Stimulated activated effector memory CD8-positive, alpha-beta T cell treated with anti-CD3 and anti-CD28 coated beads, Interleukin-12 subunit alpha, Interleukin-12 subunit beta, amount 100 ng/mL, for 72 hours (primary cell): ENCODE measurements at regions not wholly inside any gene's neighbourhood (a gene's known extent, or its start where the extent isn't known, plus 50 kb on each side); places are given as distances from the start of the nearest gene placed in this dataset.
A peak's percentile ranks its signal among the peaks of the same experiment; 100 is the strongest.

Experiments
- ATAC-seq: fragments of 150-1000 bp; cut with Tn5 transposase; 2 replicates; pipeline ENCODE4 v1.10.0; 2021
- DNase-seq, 2 donors: peaks; one replicate each; pipeline ENCODE4 v3.0.0; 2021 to 2022; ENCODE audit warnings: low spot score in 2 of 2
- H3K27ac Mint-ChIP-seq: one replicate; pipeline ENCODE4 v1.8.0; 2022; ENCODE audit warnings: mild to moderate bottlenecking, mixed read lengths
- H3K36me3 Mint-ChIP-seq: one replicate; pipeline ENCODE4 v1.8.0; 2022; ENCODE audit warnings: mild to moderate bottlenecking, mixed read lengths
- H3K4me1 Mint-ChIP-seq: one replicate; pipeline ENCODE4 v1.8.0; 2022; ENCODE audit warnings: mixed read lengths
- H3K4me3 Mint-ChIP-seq: one replicate; pipeline ENCODE4 v1.8.0; 2022; ENCODE audit warnings: mild to moderate bottlenecking, mixed read lengths
- H3K9me3 Mint-ChIP-seq: one replicate; pipeline ENCODE4 v1.8.0; 2022; ENCODE audit warnings: mixed read lengths

- no peaks in the 10 kb centered on the region for H3K36me3 Mint-ChIP-seq
- H3K4me3 Mint-ChIP-seq: no peak overlapping the region
- no peak overlapping the region for H3K27ac Mint-ChIP-seq
- no peaks in the 10 kb centered on the region for H3K4me1 Mint-ChIP-seq
- ATAC-seq (no peak), DNase-seq (no peak)
- no peaks in the 10 kb centered on the region for H3K9me3 Mint-ChIP-seq
Observed at GRCh38 chr3:115488409-115488808, 134.9 kb upstream of the GAP43 start.

DNA sequence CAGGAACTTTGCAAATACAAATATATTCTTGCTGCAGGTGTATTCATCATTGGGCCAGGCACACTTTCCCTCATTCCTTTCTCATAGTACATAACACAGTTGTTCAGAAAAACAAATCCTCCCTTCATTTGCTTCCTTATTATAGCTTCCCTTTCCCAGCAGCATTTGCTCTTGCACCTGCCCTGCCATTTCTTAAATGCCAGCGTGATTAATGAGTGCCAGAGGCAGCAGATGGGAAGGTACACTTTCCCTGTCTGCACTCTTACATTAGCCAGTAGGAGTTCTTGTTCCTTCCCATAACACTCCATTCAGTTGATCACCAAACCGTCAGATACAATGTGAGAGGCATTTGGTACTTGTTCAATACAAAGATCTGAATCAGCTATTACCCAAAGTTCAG lies 128.5 kb upstream of the GAP43 start:
- ATAC-seq: no peak
- no peak overlapping the region for H3K4me3 Mint-ChIP-seq
- H3K36me3 Mint-ChIP-seq: no peaks in the 10 kb centered on the region
- no peak for DNase-seq
- no peaks in the 10 kb centered on the region for H3K9me3 Mint-ChIP-seq
- H3K4me1 Mint-ChIP-seq: no peaks in the 10 kb centered on the region
- H3K27ac Mint-ChIP-seq: no peak overlapping the region

- Mint-ChIP-seq H3K4me3 (no peak overlapping the region), H3K27ac (no peak overlapping the region), H3K36me3 (no peaks in the 10 kb centered on the region), H3K4me1 (no peaks in the 10 kb centered on the region), H3K9me3 (no peaks in the 10 kb centered on the region)
- ATAC-seq (no peak), DNase-seq (no peak)
Observed at GRCh38 chr3:115498421-115498820, 124.9 kb upstream of the GAP43 start.

DNA sequence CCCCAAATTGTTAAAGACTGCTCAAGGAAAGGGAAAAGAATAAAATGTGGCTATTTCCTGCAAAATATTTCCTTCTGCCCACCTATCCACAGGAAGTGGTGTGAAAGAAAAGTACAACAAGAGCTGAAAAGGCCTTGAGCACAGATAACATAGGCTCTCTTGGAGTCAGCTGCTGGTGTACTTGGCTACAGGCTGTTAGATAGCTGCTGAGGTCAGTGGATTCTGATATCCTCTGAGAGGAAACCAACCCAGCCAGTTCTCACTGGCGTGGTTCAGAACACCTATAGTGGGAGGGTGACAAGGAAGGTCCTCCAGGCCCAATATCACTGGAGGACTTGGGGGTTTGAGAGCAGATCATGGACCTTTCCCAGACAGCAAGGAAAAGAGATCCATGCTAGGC lies 124.4 kb upstream of the GAP43 start:
- ATAC-seq (no peak), DNase-seq (no peak)
- Mint-ChIP-seq H3K27ac (no peak overlapping the region), H3K9me3 (no peaks in the 10 kb centered on the region), H3K36me3 (no peaks in the 10 kb centered on the region), H3K4me3 (no peak overlapping the region), H3K4me1 (no peaks in the 10 kb centered on the region)

DNA sequence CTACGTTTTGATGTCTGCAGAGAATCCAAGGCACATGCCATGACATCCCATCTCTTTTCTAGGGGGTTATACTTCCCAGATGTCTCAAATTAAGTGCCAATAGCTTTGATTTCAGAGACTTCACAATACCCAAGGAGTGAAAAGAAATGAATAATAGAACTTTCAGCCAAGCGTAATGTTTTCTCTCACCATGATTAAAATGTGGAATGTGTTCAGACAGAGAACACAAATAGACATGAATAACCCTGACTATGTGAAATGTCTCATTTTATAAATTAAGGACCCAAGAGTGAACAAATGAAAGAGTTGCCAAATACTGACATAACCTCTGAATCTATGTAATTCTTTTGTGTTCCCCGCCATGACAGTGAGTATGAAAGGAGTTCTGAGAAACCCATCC lies 123.6 kb upstream of the GAP43 start:
- H3K9me3 Mint-ChIP-seq: no peaks in the 10 kb centered on the region
- no peak overlapping the region for H3K27ac Mint-ChIP-seq
- H3K36me3 Mint-ChIP-seq: no peaks in the 10 kb centered on the region

GRCh38 chr3:115500795-115501194 lies 122.5 kb upstream of the GAP43 start:
- H3K9me3 Mint-ChIP-seq: no peaks in the 10 kb centered on the region
- no peak overlapping the region for H3K27ac Mint-ChIP-seq
- no peaks in the 10 kb centered on the region for H3K36me3 Mint-ChIP-seq
- ATAC-seq (no peak), DNase-seq (no peak)
- H3K4me1 Mint-ChIP-seq: no peaks in the 10 kb centered on the region
- H3K4me3 Mint-ChIP-seq: no peak overlapping the region

More for the DNA sequence above, 123.6 kb upstream of the GAP43 start:
- Mint-ChIP-seq H3K4me1 (no peaks in the 10 kb centered on the region), H3K4me3 (no peak overlapping the region)
- no peak for ATAC-seq
- no peak for DNase-seq

DNA sequence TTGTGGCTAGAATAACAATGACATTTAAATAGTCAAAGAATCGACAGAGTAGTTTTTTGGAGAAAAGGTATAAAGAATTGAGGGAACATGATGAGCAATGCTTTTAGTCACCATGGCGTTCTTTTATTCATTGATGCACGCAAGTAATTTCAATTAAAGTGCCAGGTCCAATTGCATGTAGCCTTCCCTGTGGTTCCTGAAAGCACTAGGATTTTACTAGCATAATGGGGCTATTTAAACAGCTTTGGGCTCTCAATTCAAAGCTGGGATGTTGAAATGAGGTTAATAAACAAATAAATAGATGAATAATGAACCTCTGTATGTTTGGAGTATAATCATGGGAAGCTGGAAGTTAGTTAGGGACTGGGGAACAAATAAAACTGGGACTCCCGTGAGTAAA lies 121.2 kb upstream of the GAP43 start:
- Mint-ChIP-seq H3K36me3 (no peaks in the 10 kb centered on the region), H3K27ac (no peak overlapping the region), H3K4me3 (no peak overlapping the region), H3K9me3 (no peaks in the 10 kb centered on the region), H3K4me1 (no peaks in the 10 kb centered on the region)
- no peak for DNase-seq
- ATAC-seq: no peak

DNA sequence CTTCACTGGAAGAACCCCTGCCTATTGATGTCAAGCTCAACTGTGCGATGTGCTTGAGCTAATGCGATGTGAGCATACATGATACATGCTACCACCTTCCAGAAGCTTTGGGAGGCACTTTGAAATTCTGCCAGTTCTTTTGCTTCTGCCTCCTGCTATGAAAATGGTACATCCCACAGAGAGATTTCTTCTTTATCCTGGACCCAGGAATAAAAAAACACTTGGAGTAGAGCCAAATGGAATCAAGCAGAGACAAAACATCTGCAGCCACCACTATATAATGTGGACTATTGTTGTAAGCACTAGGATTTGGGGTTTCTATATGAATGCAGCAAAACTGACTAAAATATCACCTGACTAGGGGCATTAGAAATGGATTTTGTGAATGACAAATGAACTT lies 119.9 kb upstream of the GAP43 start:
- DNase-seq (no peak), ATAC-seq (no peak)
- Mint-ChIP-seq H3K27ac (no peak overlapping the region), H3K4me3 (no peak overlapping the region), H3K36me3 (no peaks in the 10 kb centered on the region), H3K4me1 (no peaks in the 10 kb centered on the region), H3K9me3 (no peaks in the 10 kb centered on the region)

- no peaks in the 10 kb centered on the region for H3K36me3 Mint-ChIP-seq
- DNase-seq (no peak), ATAC-seq (no peak)
- H3K4me1 Mint-ChIP-seq: peaks cover 14% of the 10 kb centered on the region
- H3K9me3 Mint-ChIP-seq: no peaks in the 10 kb centered on the region
- H3K27ac Mint-ChIP-seq: no peak overlapping the region
- no peak overlapping the region for H3K4me3 Mint-ChIP-seq
Observed at GRCh38 chr3:115508562-115508961, 114.7 kb upstream of the GAP43 start.

GRCh38 chr3:115512565-115513415 lies 110.5 kb upstream of the GAP43 start:
- peak overlapping the region; percentile 80 for H3K4me3 Mint-ChIP-seq
- H3K36me3 Mint-ChIP-seq: no peaks in the 10 kb centered on the region
- ATAC-seq (peak; percentile 70), DNase-seq (no peak)
- peaks cover 23% of the 10 kb centered on the region for H3K4me1 Mint-ChIP-seq
- H3K9me3 Mint-ChIP-seq: no peaks in the 10 kb centered on the region
- peak overlapping the region; percentile 41 for H3K27ac Mint-ChIP-seq

- DNase-seq (no peak), ATAC-seq (no peak)
- peak overlapping the region; percentile 41 for H3K27ac Mint-ChIP-seq
- no peaks in the 10 kb centered on the region for H3K9me3 Mint-ChIP-seq
- H3K4me3 Mint-ChIP-seq: peak overlapping the region; percentile 80
- H3K36me3 Mint-ChIP-seq: no peaks in the 10 kb centered on the region
- H3K4me1 Mint-ChIP-seq: peaks cover 23% of the 10 kb centered on the region
Observed at GRCh38 chr3:115513416-115513800, 109.9 kb upstream of the GAP43 start.

DNA sequence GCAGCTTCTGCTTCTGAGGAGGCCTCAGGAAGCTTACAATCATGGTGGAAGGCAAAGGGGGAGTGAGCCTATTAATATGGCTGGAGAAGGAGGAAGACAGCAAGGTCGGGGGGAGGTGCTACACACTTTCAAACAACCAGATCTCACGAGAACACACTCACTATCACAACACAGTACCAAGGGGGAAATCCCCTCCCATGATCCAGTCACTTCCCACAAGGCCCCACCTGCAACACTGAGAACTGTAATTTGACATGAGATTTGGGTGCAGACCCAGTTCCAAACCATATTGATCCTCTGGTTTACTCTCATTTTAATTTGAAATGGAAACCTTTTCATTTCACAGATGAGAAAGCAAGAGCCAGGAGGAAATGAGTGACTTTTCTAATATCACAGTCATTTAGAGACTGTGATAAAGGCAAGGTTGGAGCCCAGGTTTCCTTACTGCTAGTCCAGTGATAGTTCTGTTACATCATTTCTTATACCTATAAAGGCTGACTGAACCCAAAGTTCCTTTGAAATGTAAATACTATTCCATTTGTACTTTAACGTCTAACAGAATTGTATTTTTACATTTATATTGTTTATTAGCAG lies 105.8 kb upstream of the GAP43 start:
- Mint-ChIP-seq H3K4me3 (no peak overlapping the region), H3K27ac (no peak overlapping the region), H3K36me3 (no peaks in the 10 kb centered on the region), H3K9me3 (no peaks in the 10 kb centered on the region), H3K4me1 (peaks cover 26% of the 10 kb centered on the region)
- DNase-seq: no peak
- peak; percentile 70 for ATAC-seq

DNA sequence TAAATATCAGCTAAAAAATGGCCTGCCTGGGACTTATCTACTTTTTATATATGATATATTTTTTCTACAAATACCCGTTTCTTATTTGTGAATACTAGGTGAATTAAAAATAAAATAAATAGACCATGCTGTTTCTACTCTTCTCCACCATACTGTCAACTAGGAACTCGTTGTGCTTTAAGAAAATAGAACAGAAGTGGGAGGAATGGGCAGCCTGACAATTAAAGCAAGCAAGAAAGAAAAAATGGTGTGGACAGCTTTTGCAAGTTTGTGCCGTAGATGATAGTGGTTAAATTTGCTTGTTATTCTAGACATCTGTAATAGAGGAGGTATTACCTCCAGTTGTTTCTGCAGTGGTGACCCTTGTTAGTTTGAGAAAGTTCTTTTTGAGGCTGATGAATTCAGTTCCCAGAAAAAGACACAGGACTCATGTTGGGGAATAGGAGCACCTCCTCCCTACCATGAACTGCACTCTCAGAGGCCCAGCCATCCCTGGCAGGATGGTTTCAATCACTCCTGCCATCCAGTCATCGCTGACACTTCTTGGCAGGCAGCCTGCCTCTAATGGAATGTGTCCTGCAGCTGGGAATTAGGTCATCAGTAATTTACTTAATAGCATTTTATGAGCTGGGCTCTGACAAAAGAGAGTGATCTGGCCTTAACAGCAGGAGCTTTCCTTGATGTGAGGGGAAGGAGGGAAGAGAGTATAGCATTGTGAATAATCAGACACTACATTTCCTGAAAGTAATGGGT lies 105.0 kb upstream of the GAP43 start:
- Mint-ChIP-seq H3K36me3 (no peaks in the 10 kb centered on the region), H3K27ac (no peak overlapping the region), H3K9me3 (no peaks in the 10 kb centered on the region), H3K4me1 (peaks cover 19% of the 10 kb centered on the region), H3K4me3 (no peak overlapping the region)
- DNase-seq: no peak
- ATAC-seq: no peak

GRCh38 chr3:115520241-115520640 lies 103.1 kb upstream of the GAP43 start:
- Mint-ChIP-seq H3K27ac (no peak overlapping the region), H3K36me3 (no peaks in the 10 kb centered on the region), H3K9me3 (no peaks in the 10 kb centered on the region), H3K4me3 (no peak overlapping the region), H3K4me1 (peaks cover 12% of the 10 kb centered on the region)
- ATAC-seq: no peak
- DNase-seq: no peak

DNA sequence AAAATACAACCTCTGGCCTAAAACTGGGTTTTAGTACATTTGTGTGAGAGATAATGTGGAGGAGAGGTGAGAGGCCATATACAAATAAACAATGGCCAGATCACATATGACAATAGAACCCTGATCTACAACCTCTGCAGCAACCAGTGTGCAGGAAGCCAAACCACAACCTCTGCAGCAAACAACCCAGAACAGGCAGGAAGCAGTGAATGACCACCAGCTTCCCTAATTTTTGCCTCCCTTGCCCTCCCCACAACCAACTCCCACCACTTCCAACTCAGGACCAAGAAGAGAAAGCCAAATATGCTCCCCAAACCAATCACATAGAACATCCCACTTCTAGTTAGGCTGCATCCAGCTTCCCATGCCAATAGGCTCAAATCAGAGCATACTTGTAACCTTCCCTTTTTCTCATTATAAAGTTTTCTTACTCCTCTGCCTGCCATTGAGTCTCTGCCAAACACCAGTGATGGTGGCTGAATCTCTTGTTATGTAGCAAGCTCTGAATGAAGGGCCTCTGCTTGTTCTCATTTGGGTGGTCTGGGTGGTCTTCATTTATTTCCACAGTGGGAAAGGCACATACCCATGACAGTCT lies 102.6 kb upstream of the GAP43 start:
- ATAC-seq: no peak
- Mint-ChIP-seq H3K36me3 (no peaks in the 10 kb centered on the region), H3K27ac (no peak overlapping the region), H3K4me1 (peaks cover 12% of the 10 kb centered on the region), H3K9me3 (no peaks in the 10 kb centered on the region), H3K4me3 (no peak overlapping the region)
- no peak for DNase-seq
